MCF 10A (cell line): ENCODE measurements at regions not wholly inside any gene's neighbourhood (a gene's known extent, or its start where the extent isn't known, plus 50 kb on each side); places are given as distances from the start of the nearest gene placed in this dataset.

Source experiments
- BruUV-seq: library from RNA; stranded (reverse); fragments of 400-500 nt; replicated peaks from 2 replicates; lab custom pipeline; 2021; lab: Mats Ljungman, UMichigan
- CTCF ChIA-PET: fragments of 300-600 bp; sonication (Branson Sonifier 250); formaldehyde crosslinking; extraction: SDS; loops from one replicate; lab custom pipeline; 2021; ENCODE audit warnings: antibody characterized with exemption, inconsistent platforms; lab: Yijun Ruan, JAX
- POLR2A ChIA-PET: fragments of 300-600, 350-650 bp; sonication (Branson Sonifier 250); formaldehyde crosslinking; extraction: SDS; loops from one replicate; lab custom pipeline; 2020; ENCODE audit warnings: antibody characterized with exemption, inconsistent platforms; lab: Yijun Ruan, JAX
- DNase-seq: peaks from one replicate; pipeline ENCODE4 v3.0.0-alpha.2; 2018; ENCODE audit not compliant: unreplicated experiment
- H3K27ac Mint-ChIP-seq: one replicate; pipeline ENCODE4 v1.8.0; 2022; ENCODE audit warnings: mild to moderate bottlenecking, low read depth, mixed read lengths; ENCODE audit not compliant: unreplicated experiment
- H3K27me3 Mint-ChIP-seq: one replicate; pipeline ENCODE4 v1.8.0; 2022; ENCODE audit warnings: mixed read lengths; ENCODE audit not compliant: insufficient read depth, unreplicated experiment
- H3K36me3 Mint-ChIP-seq: one replicate; pipeline ENCODE4 v1.8.0; 2022; ENCODE audit warnings: mild to moderate bottlenecking, moderate library complexity, mixed read lengths; ENCODE audit not compliant: insufficient read depth, unreplicated experiment
- H3K4me1 Mint-ChIP-seq: one replicate; pipeline ENCODE4 v1.8.0; 2022; ENCODE audit warnings: mixed read lengths; ENCODE audit not compliant: insufficient read depth, unreplicated experiment
- H3K4me3 Mint-ChIP-seq: one replicate; pipeline ENCODE4 v1.8.0; 2022; ENCODE audit warnings: mild to moderate bottlenecking, moderate library complexity, mixed read lengths; ENCODE audit not compliant: unreplicated experiment
- H3K9me3 Mint-ChIP-seq: one replicate; pipeline ENCODE4 v1.8.0; 2022; ENCODE audit warnings: mixed read lengths; ENCODE audit not compliant: unreplicated experiment
- CTCF ChIP-seq: fragments of 200-600 bp; IDR thresholded peaks from one replicate; pipeline ENCODE4 v1.8.0; 2022; ENCODE audit warnings: antibody characterized with exemption, mild to moderate bottlenecking; ENCODE audit not compliant: unreplicated experiment
- intact Hi-C: fragments of 100-400 bp; cut with micrococcal nuclease; formaldehyde crosslinking; loops from 2 replicates; pipeline ENCODE4 v1.14.1; 2022

GRCh38 chr7:79709574-79710409, 256.3 kb upstream of the MAGI2 start:
- no peak for DNase-seq
- no peak overlapping the region for H3K4me3 Mint-ChIP-seq

DNA sequence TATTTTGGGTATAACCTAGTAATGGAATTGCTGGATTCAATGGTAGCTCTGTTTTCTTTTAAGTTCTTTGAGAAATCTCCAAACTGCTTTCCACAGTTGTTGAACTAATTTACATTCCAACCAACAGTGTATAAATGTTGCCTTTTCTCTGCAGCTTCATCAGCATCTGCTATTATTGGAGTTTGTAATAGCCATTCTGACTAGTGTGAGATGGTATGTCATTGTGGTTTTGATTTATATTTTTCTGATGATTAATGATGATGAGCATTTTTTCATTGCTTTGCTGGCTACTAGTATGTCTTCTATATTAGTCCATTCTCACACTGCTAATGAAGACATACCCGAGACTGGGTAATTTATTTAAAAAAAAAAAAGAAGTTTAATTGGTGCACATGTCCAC, 248.6 kb upstream of the MAGI2 start:
- no peaks in the 10 kb centered on the region for H3K36me3 Mint-ChIP-seq
- TF ChIP-seq CTCF = no peak
- H3K27me3 Mint-ChIP-seq = peaks cover 75% of the 10 kb centered on the region
- H3K4me1 Mint-ChIP-seq = no peaks in the 10 kb centered on the region
- BruUV-seq = no TSS peak
- H3K4me3 Mint-ChIP-seq = no peak overlapping the region
- POLR2A ChIA-PET = no interaction called here
- CTCF ChIA-PET = no interaction called here
- no peak overlapping the region for H3K27ac Mint-ChIP-seq
- H3K9me3 Mint-ChIP-seq = no peaks in the 10 kb centered on the region
- intact Hi-C loops = no loop called here
- DNase-seq = no peak

More at GRCh38 chr7:79709574-79710409, 256.3 kb upstream of the MAGI2 start:
- H3K9me3 Mint-ChIP-seq = no peaks in the 10 kb centered on the region
- H3K36me3 Mint-ChIP-seq = no peaks in the 10 kb centered on the region
- no peaks in the 10 kb centered on the region for H3K4me1 Mint-ChIP-seq
- ChIA-PET POLR2A (no interaction called here), CTCF (no interaction called here)
- intact Hi-C loops = no loop called here
- no peak for TF ChIP-seq CTCF
- peaks cover 90% of the 10 kb centered on the region for H3K27me3 Mint-ChIP-seq
- no TSS peak for BruUV-seq
- H3K27ac Mint-ChIP-seq = no peak overlapping the region

- ChIA-PET POLR2A (interaction anchor here (0.7 kb wide), 1 partner anchor 389 kb away, joined by 3 read pairs; no protein-coding TSS in a partner anchor), CTCF (no interaction called here)
- Mint-ChIP-seq H3K27ac (no peak overlapping the region), H3K9me3 (no peaks in the 10 kb centered on the region), H3K27me3 (peaks cover 13% of the 10 kb centered on the region), H3K36me3 (no peaks in the 10 kb centered on the region), H3K4me1 (no peaks in the 10 kb centered on the region), H3K4me3 (no peak overlapping the region)
- BruUV-seq = no TSS peak
- intact Hi-C loops = no loop called here
- TF ChIP-seq CTCF = no peak
- DNase-seq = peak; percentile 56
These were observed 238.5 kb upstream of the MAGI2 start for GRCh38 chr7:79692015-79692414.

- ChIA-PET CTCF (no interaction called here), POLR2A (interaction anchor here (0.7 kb wide), 1 partner anchor 496 kb away, joined by 3 read pairs; no protein-coding TSS in a partner anchor)
- TF ChIP-seq CTCF = no peak
- no peaks in the 10 kb centered on the region for H3K36me3 Mint-ChIP-seq
- H3K4me3 Mint-ChIP-seq = no peak overlapping the region
- no peaks in the 10 kb centered on the region for H3K4me1 Mint-ChIP-seq
- peaks cover 17% of the 10 kb centered on the region for H3K27me3 Mint-ChIP-seq
- H3K27ac Mint-ChIP-seq = no peak overlapping the region
- DNase-seq = no peak
- intact Hi-C loops = no loop called here
- no TSS peak for BruUV-seq
- H3K9me3 Mint-ChIP-seq = no peaks in the 10 kb centered on the region
These were observed 237.6 kb upstream of the MAGI2 start for GRCh38 chr7:79691074-79691473.
